ENCODE measurements at regions not wholly inside any gene's neighbourhood (a gene's known extent, or its start where the extent isn't known, plus 50 kb on each side); places are given as distances from the start of the nearest gene placed in this dataset.

DNA sequence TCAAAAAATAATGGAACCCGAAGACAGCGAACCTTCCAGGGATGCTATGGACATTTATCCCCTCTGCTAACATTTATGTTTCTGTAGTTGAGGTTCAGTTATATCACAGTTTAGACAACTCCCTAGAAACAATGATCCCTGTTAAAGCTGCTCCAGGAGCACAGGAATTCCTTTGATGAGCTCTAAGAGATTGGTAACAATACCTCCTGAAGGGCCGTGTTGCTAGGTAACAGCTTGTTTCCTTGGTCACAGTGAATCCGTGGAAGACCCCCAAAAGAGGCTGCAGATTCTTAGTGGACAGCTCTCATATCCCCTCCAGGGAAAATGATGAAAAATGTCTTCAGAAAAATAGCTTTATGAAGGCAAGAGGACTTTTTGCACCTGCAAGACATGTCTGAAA is 160.2 kb downstream of the SERPINI1 start:
- TF ChIP-seq POLR2AphosphoS5 (IDR thresholded peaks at IDR 0.05; ENCODE audit: low read depth) (no peak), SPI1 (IDR thresholded peaks at IDR 0.05; ENCODE audit: borderline replicate concordance, low read depth) (no peak), GABPA (IDR thresholded peaks at IDR 0.05; ENCODE audit: low read depth) (no peak), REST (IDR thresholded peaks at IDR 0.05; ENCODE audit: insufficient replicate concordance, low read depth) (no peak)
- TF ChIP-seq, protein P1, sequence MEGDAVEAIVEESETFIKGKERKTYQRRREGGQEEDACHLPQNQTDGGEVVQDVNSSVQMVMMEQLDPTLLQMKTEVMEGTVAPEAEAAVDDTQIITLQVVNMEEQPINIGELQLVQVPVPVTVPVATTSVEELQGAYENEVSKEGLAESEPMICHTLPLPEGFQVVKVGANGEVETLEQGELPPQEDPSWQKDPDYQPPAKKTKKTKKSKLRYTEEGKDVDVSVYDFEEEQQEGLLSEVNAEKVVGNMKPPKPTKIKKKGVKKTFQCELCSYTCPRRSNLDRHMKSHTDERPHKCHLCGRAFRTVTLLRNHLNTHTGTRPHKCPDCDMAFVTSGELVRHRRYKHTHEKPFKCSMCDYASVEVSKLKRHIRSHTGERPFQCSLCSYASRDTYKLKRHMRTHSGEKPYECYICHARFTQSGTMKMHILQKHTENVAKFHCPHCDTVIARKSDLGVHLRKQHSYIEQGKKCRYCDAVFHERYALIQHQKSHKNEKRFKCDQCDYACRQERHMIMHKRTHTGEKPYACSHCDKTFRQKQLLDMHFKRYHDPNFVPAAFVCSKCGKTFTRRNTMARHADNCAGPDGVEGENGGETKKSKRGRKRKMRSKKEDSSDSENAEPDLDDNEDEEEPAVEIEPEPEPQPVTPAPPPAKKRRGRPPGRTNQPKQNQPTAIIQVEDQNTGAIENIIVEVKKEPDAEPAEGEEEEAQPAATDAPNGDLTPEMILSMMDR (IDR thresholded peaks at IDR 0.05; ENCODE audit: insufficient read depth, low read length), result no peak
- no peaks in the 10 kb centered on the region for H3K27me3 ChIP-seq (ENCODE audit: insufficient read depth, poor library complexity, severe bottlenecking)
- no peak for DNase-seq (ENCODE audit: low read depth in 1 of 2, low spot score in 1 of 2)
- H3K27ac ChIP-seq (replicated peaks), result no peak overlapping the region
- H3K4me3 ChIP-seq (replicated peaks; ENCODE audit: insufficient read depth, low read length), result no peak overlapping the region

- TF ChIP-seq REST (IDR thresholded peaks at IDR 0.05; ENCODE audit: insufficient replicate concordance, low read depth) (no peak), SPI1 (IDR thresholded peaks at IDR 0.05; ENCODE audit: borderline replicate concordance, low read depth) (no peak), GABPA (IDR thresholded peaks at IDR 0.05; ENCODE audit: low read depth) (no peak), POLR2AphosphoS5 (IDR thresholded peaks at IDR 0.05; ENCODE audit: low read depth) (no peak)
- TF ChIP-seq, protein P1 (IDR thresholded peaks at IDR 0.05; ENCODE audit: insufficient read depth, low read length), result no peak
- no peak overlapping the region for H3K27ac ChIP-seq (replicated peaks)
- H3K4me3 ChIP-seq (replicated peaks; ENCODE audit: insufficient read depth, low read length), result no peak overlapping the region
- DNase-seq (ENCODE audit: low read depth in 1 of 2, low spot score in 1 of 2), result no peak
- no peaks in the 10 kb centered on the region for H3K27me3 ChIP-seq (ENCODE audit: insufficient read depth, poor library complexity, severe bottlenecking)
These were observed 159.7 kb downstream of the SERPINI1 start for GRCh38 chr3:167895178-167895577.

DNA sequence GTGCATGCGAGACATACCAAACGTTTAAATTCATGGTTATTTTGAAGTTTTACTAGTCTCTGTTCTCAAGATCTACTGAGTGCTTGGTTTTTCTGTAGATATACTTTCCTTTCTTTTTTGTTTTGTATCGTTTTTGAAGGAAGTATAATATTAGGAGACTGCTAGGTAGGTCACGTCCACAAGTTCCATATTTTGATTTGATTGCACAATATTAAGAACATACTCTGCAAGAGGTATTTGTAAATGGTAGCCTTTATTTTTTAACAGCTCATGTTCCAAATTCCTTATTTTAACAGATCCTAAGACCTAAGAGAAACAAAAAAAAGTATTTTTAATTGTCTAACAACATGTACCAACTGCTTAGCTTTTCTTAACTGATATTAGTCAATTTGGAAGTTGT is 156.7 kb downstream of the SERPINI1 start:
- H3K4me3 ChIP-seq (replicated peaks; ENCODE audit: insufficient read depth, low read length), result no peak overlapping the region
- DNase-seq (ENCODE audit: low read depth in 1 of 2, low spot score in 1 of 2), result no peak

More for the DNA sequence above, 156.7 kb downstream of the SERPINI1 start:
- no peaks in the 10 kb centered on the region for H3K27me3 ChIP-seq (ENCODE audit: insufficient read depth, poor library complexity, severe bottlenecking)
- H3K27ac ChIP-seq (replicated peaks), result no peak overlapping the region
- TF ChIP-seq SPI1 (IDR thresholded peaks at IDR 0.05; ENCODE audit: borderline replicate concordance, low read depth) (no peak), REST (IDR thresholded peaks at IDR 0.05; ENCODE audit: insufficient replicate concordance, low read depth) (no peak)

All from HL-60 (cell line).